ENCODE measurements at regions not wholly inside any gene's neighbourhood (a gene's known extent, or its start where the extent isn't known, plus 50 kb on each side); places are given as distances from the start of the nearest gene placed in this dataset.

- H3K4me3 ChIP-seq (replicated peaks in 1 of 2; ENCODE audit: low read depth in 2 of 2, low read length in 2 of 2): no peak overlapping the region
- TF ChIP-seq CTCF (IDR thresholded peaks at IDR 0.05; ENCODE audit: low read depth, low read length): no peak
- peak; percentile 42 to 89 for DNase-seq (ENCODE audit: low read depth in 2 of 2)
Measured at GRCh38 chr15:39358441-39359041, 222.3 kb upstream of the THBS1 start.

GRCh38 chr15:39359771-39360170 lies 221.1 kb upstream of the THBS1 start:
- no peak for DNase-seq (ENCODE audit: low read depth in 2 of 2)
- TF ChIP-seq CTCF (IDR thresholded peaks at IDR 0.05; ENCODE audit: low read depth, low read length): no peak
- H3K4me3 ChIP-seq (replicated peaks in 1 of 2; ENCODE audit: low read depth in 2 of 2, low read length in 2 of 2): no peak overlapping the region

- no peak for TF ChIP-seq CTCF (IDR thresholded peaks at IDR 0.05; ENCODE audit: low read depth, low read length)
- DNase-seq (ENCODE audit: low read depth in 2 of 2): peak; percentile 36 to 58
- H3K4me3 ChIP-seq (replicated peaks in 1 of 2; ENCODE audit: low read depth in 2 of 2, low read length in 2 of 2): no peak overlapping the region
Measured at GRCh38 chr15:39360452-39360851, 220.4 kb upstream of the THBS1 start.

GRCh38 chr15:39361497-39361896 lies 219.4 kb upstream of the THBS1 start:
- DNase-seq (ENCODE audit: low read depth in 2 of 2): peak in 1 of 2 donors; percentile 38
- H3K4me3 ChIP-seq (replicated peaks in 1 of 2; ENCODE audit: low read depth in 2 of 2, low read length in 2 of 2): no peak overlapping the region
- TF ChIP-seq CTCF (IDR thresholded peaks at IDR 0.05; ENCODE audit: low read depth, low read length): no peak

- no peak overlapping the region for H3K4me3 ChIP-seq (replicated peaks in 1 of 2; ENCODE audit: low read depth in 2 of 2, low read length in 2 of 2)
- DNase-seq (ENCODE audit: low read depth in 2 of 2): peak; percentile 87
- no peak for TF ChIP-seq CTCF (IDR thresholded peaks at IDR 0.05; ENCODE audit: low read depth, low read length)
Measured at GRCh38 chr15:39362821-39363561, 217.9 kb upstream of the THBS1 start.

- no peak overlapping the region for H3K4me3 ChIP-seq (replicated peaks in 1 of 2; ENCODE audit: low read depth in 2 of 2, low read length in 2 of 2)
- DNase-seq (ENCODE audit: low read depth in 2 of 2): peak; percentile 69 to 73
- no peak for TF ChIP-seq CTCF (IDR thresholded peaks at IDR 0.05; ENCODE audit: low read depth, low read length)
Measured at GRCh38 chr15:39363761-39364586, 216.9 kb upstream of the THBS1 start.

All from cardiac fibroblast (primary cell).